NCI-H1105 (cell line): ENCODE measurements at regions not wholly inside any gene's neighbourhood (a gene's known extent, or its start where the extent isn't known, plus 50 kb on each side); places are given as distances from the start of the nearest gene placed in this dataset.

ENCODE experiments used
- DNase-seq: peaks from one replicate; lab custom pipeline; 2025; lab: John Stamatoyannopoulos, UW

GRCh38 chr2:59920307-59920706, 633.1 kb downstream of the BCL11A start:
- DNase-seq, result no peak

DNA sequence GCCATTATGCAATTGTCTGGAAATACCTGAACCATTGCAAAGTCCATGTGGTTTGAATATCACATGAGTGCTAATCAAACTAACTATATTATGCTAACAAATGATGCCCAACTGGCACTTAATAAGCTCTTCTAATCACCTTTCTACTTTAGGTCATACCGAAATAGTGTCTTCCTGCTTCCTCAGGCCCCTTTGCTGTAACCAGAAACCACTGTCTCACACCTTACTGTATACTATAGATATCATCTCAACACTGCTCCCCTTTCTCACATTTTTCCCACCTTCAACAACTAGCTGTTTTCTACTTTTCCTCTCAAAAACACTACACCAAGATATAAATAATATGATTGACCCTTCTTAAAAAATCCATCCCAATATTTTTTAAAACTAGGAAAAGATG, 633.9 kb downstream of the BCL11A start:
- no peak for DNase-seq

- DNase-seq, result no peak
These were observed 641.4 kb downstream of the BCL11A start for GRCh38 chr2:59912042-59912441.

DNA sequence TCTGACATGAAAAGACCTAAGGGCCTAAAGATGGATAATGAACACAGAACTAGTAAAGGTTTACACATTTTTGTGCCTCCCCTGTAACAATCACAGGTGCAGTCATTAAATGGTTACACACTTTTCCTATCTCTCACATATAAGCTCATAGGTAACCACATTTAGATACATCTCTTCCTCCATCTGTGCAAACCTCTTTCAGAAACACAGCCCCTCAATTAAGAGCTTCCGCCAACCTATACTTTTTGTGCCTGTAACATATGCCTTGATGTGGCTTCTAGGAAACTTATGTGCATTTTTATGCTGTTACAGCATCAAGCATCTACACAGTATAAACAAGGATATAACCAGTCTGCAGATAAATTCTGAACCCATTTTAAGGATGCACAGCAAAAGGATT, 643.3 kb downstream of the BCL11A start:
- DNase-seq, result no peak

DNA sequence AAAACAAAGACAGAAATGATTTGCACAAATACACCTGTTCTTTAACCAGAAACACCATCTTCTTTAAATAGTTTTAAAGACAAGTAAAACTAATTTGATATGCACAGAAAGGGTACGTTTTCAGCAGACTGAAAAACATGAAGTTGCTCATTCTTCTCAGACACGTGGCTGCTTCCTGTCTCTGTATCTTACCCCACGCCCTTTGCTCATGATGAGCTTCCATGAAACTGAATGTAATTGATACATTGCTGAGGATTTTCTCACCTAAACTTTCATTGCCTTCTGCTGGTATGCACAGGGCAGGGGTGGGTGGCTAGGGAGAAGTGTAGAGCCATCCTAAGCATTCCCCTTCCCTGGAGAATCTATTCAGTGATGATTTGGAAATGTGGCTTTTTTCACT, 644.3 kb downstream of the BCL11A start:
- DNase-seq, result no peak

- no peak for DNase-seq
These were observed 647.7 kb downstream of the BCL11A start for GRCh38 chr2:59905731-59906130.

- DNase-seq, result no peak
These were observed 649.4 kb downstream of the BCL11A start for GRCh38 chr2:59903994-59904544.

GRCh38 chr2:59900728-59901452, 652.6 kb downstream of the BCL11A start:
- no peak for DNase-seq

GRCh38 chr2:59899692-59900091, 653.8 kb downstream of the BCL11A start:
- DNase-seq, result no peak

GRCh38 chr2:59896499-59897245, 656.8 kb downstream of the BCL11A start:
- DNase-seq, result no peak

- DNase-seq, result no peak
These were observed 659.8 kb downstream of the BCL11A start for GRCh38 chr2:59893612-59894011.

GRCh38 chr2:59892398-59892797, 661.1 kb downstream of the BCL11A start:
- DNase-seq, result no peak

GRCh38 chr2:59889305-59889704, 664.1 kb downstream of the BCL11A start:
- DNase-seq, result no peak

- DNase-seq, result no peak
These were observed 664.7 kb downstream of the BCL11A start for GRCh38 chr2:59888706-59889105.

GRCh38 chr2:59888015-59888414, 665.4 kb downstream of the BCL11A start:
- DNase-seq, result no peak

- no peak for DNase-seq
These were observed 666.1 kb downstream of the BCL11A start for GRCh38 chr2:59887366-59887765.

GRCh38 chr2:59886759-59887158, 666.7 kb downstream of the BCL11A start:
- no peak for DNase-seq

GRCh38 chr2:59885541-59885940, 667.9 kb downstream of the BCL11A start:
- no peak for DNase-seq

DNA sequence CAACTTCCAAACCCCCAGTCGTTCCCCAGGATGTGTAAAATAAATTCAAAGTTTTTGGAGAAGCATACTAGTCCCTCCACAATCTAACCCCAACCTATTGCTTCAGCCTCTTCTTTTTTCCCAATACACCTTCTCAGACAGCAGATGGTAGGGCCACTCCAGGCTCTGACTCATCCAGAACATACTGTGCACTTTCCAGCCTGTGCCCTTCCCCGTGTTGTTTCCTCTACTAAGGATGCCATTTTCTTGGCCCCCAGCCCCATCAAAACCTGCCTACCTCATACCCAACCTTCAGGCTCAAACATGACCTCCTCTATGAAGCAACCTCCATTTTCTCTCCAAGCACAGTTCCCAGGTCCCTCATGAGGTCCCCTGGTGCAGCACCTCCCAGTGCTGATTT, 669.3 kb downstream of the BCL11A start:
- no peak for DNase-seq

DNA sequence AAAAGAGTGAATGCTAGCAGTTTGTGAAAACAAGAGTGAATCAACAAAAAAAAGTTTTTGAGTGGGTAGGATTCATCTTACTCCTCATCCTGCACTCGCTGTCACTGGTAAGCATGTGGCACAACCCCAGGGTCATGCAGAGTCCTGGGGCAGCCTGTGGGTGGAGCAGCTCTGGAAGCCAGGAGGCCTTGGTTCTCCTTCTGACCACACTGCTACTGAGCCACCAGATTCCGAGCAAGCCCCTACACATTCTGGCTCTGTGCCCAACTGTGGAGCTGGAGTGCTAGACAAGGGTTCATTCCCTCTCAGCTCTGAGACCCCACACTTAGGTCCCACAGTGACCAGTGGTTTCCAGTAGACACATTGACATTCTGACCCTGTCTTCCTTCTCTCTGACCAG, 670.6 kb downstream of the BCL11A start:
- DNase-seq, result no peak

DNA sequence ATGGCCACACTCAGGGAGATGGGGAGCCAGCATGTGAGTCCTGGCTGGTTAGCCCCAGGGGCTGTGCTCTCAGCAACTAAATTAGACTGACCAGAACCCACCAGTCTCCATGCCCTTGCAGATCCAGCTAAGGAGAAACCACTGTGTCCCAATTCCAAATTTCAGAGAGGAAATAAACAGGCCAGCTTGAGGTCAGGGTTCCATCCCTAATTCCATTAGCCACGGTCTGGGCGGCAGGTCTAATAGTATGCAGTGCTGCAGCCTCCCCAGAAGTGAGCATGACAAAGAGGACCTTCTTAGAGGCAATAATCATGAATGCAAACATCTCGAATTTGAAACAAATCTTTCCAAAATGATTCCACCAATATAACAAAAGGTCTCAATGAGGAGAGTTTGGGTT, 671.2 kb downstream of the BCL11A start:
- no peak for DNase-seq

- no peak for DNase-seq
These were observed 672.2 kb downstream of the BCL11A start for GRCh38 chr2:59881218-59881617.

GRCh38 chr2:59879700-59880131, 673.7 kb downstream of the BCL11A start:
- DNase-seq, result no peak
